GM12872 (cell line): ENCODE measurements at regions not wholly inside any gene's neighbourhood (a gene's known extent, or its start where the extent isn't known, plus 50 kb on each side); places are given as distances from the start of the nearest gene placed in this dataset.

Experiments used
- CTCF ChIP-seq: IDR thresholded peaks from 3 replicates; pipeline ENCODE4 v1.5.1; 2011; ENCODE audit warnings: low read depth, mild to moderate bottlenecking, low read length, moderate library complexity; ENCODE audit not compliant: insufficient read depth

DNA sequence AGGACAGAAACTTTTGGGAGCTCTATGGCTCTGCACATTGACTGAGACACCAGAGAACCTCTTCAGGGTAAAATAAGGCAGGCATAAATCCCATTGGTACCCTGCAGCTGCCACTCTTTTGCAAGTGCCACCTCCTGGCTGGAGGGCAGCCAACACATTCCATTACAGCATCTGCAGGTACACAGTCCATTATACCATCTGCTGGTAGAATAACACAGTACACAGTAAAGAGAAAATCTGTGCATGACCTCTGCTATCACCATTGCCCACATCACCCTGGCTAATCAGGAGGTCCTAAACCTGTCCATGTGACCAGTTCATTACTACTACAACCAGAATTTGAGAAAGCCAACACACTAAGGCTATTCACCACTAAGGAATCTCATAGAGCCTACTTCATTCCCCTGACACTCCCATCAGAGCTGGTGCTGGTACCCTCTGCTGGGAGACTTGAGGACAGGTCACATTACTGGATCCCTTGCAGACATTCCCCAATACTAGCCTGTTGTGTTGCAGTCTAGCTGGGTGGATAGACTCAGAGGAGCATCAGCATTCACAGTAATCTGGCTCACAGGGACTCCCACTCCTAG is 176.2 kb upstream of the TACR3 start:
- TF ChIP-seq CTCF = no peak

DNA sequence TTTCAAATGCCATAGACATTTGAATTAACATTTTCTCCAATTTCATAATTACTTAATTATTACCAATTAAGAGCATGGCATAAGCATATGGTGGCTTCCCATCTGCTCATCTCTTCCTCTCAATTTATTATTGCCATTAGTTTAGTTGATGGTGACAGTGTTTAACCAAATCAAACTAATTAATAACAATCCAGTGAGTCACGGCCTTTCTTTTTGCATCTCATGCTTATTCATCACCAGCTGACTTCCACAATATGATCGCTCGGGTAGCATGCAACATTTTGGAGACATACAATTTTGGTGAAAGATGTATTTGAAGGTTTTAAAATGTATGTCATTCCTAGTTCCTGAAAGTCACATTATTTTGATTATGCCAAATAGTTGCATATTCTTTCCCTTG is 172.8 kb upstream of the TACR3 start:
- no peak for TF ChIP-seq CTCF

- no peak for TF ChIP-seq CTCF
These were observed 167.4 kb upstream of the TACR3 start for GRCh38 chr4:103887191-103887590.

- TF ChIP-seq CTCF = no peak
These were observed 165.4 kb upstream of the TACR3 start for GRCh38 chr4:103885152-103885551.

DNA sequence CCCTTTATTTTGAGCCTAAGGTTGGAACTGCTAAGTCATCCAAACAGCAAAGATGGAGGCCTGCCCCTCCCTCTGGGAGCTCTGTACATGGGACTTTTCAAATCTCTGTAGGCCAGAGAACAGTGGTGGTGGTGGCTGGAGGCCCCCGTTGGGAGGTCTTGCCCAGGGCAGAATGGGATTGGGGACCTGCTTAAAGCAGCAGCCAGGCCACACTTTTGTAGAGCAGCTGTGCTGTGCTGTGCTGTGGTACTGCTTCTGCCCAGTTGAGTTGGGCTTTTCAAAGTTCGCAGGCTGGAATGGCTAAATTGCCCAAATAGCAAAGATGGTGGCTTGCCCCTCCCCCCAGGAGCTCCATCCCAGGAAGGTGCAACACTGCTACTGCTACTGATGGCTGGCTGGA is 147.5 kb upstream of the TACR3 start:
- no peak for TF ChIP-seq CTCF

DNA sequence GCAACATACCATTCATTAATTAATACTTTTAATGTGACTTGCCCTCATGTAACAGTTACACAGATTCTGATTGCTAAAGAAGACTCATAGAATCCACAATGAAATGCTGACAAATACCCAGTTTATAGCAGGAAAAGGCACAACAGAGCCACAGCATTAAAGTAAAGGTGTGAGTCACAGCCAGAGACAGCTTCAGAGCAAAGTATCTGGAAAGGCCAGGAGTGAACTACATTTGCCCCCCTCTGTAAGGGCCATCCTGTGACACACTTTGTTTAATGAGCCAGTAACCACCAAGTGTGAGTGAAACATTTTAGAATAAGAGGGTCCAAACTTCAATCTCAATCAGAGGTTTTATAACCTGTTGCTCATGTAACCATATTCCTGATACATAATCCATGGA is 133.8 kb upstream of the TACR3 start:
- TF ChIP-seq CTCF = no peak

DNA sequence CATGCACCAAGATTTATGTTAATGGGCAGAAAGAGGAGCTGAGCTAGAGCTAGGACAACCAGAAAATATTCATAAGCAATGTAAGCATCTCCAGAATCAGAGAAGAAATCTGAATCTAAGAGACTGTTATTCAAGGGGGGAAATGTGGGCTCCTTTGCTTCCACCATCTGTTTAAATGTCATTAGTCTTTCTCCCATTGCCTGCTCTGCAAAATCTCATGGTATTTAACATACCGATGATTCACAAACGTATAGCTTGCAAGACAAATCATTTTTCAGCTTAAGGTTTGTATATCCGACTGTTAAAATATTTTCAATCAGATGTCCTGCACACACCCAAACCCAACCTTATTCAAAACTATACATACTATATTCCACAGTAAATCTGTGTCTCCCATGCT is 133.4 kb upstream of the TACR3 start:
- TF ChIP-seq CTCF = no peak
